HT-29 (cell line): ENCODE measurements at regions not wholly inside any gene's neighbourhood (a gene's known extent, or its start where the extent isn't known, plus 50 kb on each side); places are given as distances from the start of the nearest gene placed in this dataset.
"Not testable (repeated sequence)": the region's sequence is repeated elsewhere in the genome, so short reads cannot be mapped to it uniquely, and the experiment has no call there.

Experiments used
- DNase-seq: peaks from one replicate; pipeline ENCODE4 v3.0.0-alpha.2; 2015; ENCODE audit warnings: low spot score

- peak; percentile 28 for DNase-seq
These were observed 50.4 kb upstream of the RAPH1 start for GRCh38 chr2:203585516-203585915.

GRCh38 chr2:203586206-203586605, 51.1 kb upstream of the RAPH1 start:
- DNase-seq, result no peak

- no peak for DNase-seq
These were observed 51.6 kb upstream of the RAPH1 start for GRCh38 chr2:203586696-203587095.

- no peak for DNase-seq
These were observed 55.4 kb upstream of the RAPH1 start for GRCh38 chr2:203590496-203590895.

GRCh38 chr2:203591642-203592041, 56.5 kb upstream of the RAPH1 start:
- DNase-seq, result no peak

GRCh38 chr2:203592470-203592869, 57.4 kb upstream of the RAPH1 start:
- DNase-seq, result peak; percentile 18

GRCh38 chr2:203594541-203594940, 59.4 kb upstream of the RAPH1 start:
- DNase-seq, result peak; percentile 47

- DNase-seq, result peak; percentile 45
These were observed 61.1 kb upstream of the RAPH1 start for GRCh38 chr2:203596183-203596582.

- no peak for DNase-seq
These were observed 64.4 kb upstream of the RAPH1 start for GRCh38 chr2:203599509-203599908.

- DNase-seq, result no peak
These were observed 65.2 kb upstream of the RAPH1 start for GRCh38 chr2:203600286-203600685.

- no peak for DNase-seq
These were observed 68.6 kb upstream of the RAPH1 start for GRCh38 chr2:203603456-203604389.

- DNase-seq, result no peak
These were observed 70.2 kb upstream of the RAPH1 start for GRCh38 chr2:203605302-203605701.

- no peak for DNase-seq
These were observed 71.0 kb upstream of the RAPH1 start for GRCh38 chr2:203606051-203606450.

GRCh38 chr2:203610558-203610957, 75.5 kb upstream of the RAPH1 start:
- no peak for DNase-seq

- no peak for DNase-seq
These were observed 77.1 kb upstream of the RAPH1 start for GRCh38 chr2:203612246-203612645.

- DNase-seq, result no peak
These were observed 84.3 kb upstream of the RAPH1 start for GRCh38 chr2:203619267-203619878.

GRCh38 chr2:203621981-203622515, 84.4 kb upstream of the CD28 start:
- DNase-seq, result no peak

- DNase-seq, result no peak
These were observed 83.3 kb upstream of the CD28 start for GRCh38 chr2:203623096-203623495.

GRCh38 chr2:203623661-203624060, 82.8 kb upstream of the CD28 start:
- no peak for DNase-seq

GRCh38 chr2:203625701-203626100, 80.7 kb upstream of the CD28 start:
- no peak for DNase-seq

- DNase-seq, result not testable (repeated sequence)
These were observed 80.2 kb upstream of the CD28 start for GRCh38 chr2:203626247-203626646.

- no peak for DNase-seq
These were observed 79.3 kb upstream of the CD28 start for GRCh38 chr2:203626952-203627681.
